ENCODE measurements at regions not wholly inside any gene's neighbourhood (a gene's known extent, or its start where the extent isn't known, plus 50 kb on each side); places are given as distances from the start of the nearest gene placed in this dataset.

- Histone ChIP-seq H2BK120ac (ENCODE audit: low read depth, low read length) (no peak overlapping the region), H3K14ac (ENCODE audit: low read length in 2 of 2) (no peak overlapping the region), H3K79me1 (replicated peaks; ENCODE audit: low read length, poor library complexity, severe bottlenecking) (no peaks in the 10 kb centered on the region), H2BK5ac (ENCODE audit: low read depth, low read length, poor library complexity, severe bottlenecking) (no peak overlapping the region), H3K9ac (ENCODE audit: low read length) (peak overlapping the region; percentile 33), H3K18ac (ENCODE audit: low read depth in 1 of 2, low read length in 2 of 2) (peak overlapping the region in 1 of 2 experiments; percentile 88), H3K9me3 (ENCODE audit: control insufficient read depth, low read length) (no peaks in the 10 kb centered on the region), H3K4me2 (ENCODE audit: low read length, poor library complexity, severe bottlenecking) (no peak overlapping the region), H2AFZ (ENCODE audit: low read depth, low read length) (no peak overlapping the region), H4K8ac (ENCODE audit: low read length) (peak overlapping the region; percentile 87), H3K23ac (ENCODE audit: low read length in 2 of 2) (no peak overlapping the region), H3K4me3 (ENCODE audit: insufficient read depth in 1 of 2, low read depth in 1 of 2, low read length in 2 of 2) (no peak overlapping the region), H3K27ac (ENCODE audit: low read length, poor library complexity, severe bottlenecking) (no peak overlapping the region), H2AK5ac (ENCODE audit: low read length, severe bottlenecking) (no peak overlapping the region), H3K36me3 (ENCODE audit: control insufficient read depth in 1 of 2, insufficient read depth in 2 of 2, low read depth in 1 of 2, low read length in 2 of 2) (no peaks in the 10 kb centered on the region), H3K4me1 (ENCODE audit: control insufficient read depth, insufficient read depth, low read depth, low read length) (peaks cover 8% of the 10 kb centered on the region), H2BK15ac (ENCODE audit: low read depth, poor library complexity, severe bottlenecking) (no peak overlapping the region), H3K27me3 (ENCODE audit: control insufficient read depth in 1 of 2, insufficient read depth in 1 of 2, low read length in 2 of 2) (no peaks in the 10 kb centered on the region), H4K91ac (ENCODE audit: low read length) (peak overlapping the region; percentile 74), H2BK12ac (ENCODE audit: low read length in 2 of 2) (peak overlapping the region; percentile 0 to 86), H3K4ac (ENCODE audit: low read depth in 1 of 2, low read length in 2 of 2) (peak overlapping the region in 1 of 2 experiments; percentile 40)
- peak; percentile 29 for DNase-seq
- 71% methylated on average over 4 of the region's 4 CpGs for WGBS
These were observed 256.4 kb upstream of the TGFBR2 start for GRCh38 chr3:30350011-30350410.

- Histone ChIP-seq H3K79me1 (replicated peaks; ENCODE audit: low read length, poor library complexity, severe bottlenecking) (no peaks in the 10 kb centered on the region), H2BK12ac (ENCODE audit: low read length in 2 of 2) (no peak overlapping the region), H3K4me2 (ENCODE audit: low read length, poor library complexity, severe bottlenecking) (no peak overlapping the region), H3K4me1 (ENCODE audit: control insufficient read depth, insufficient read depth, low read depth, low read length) (peaks cover 8% of the 10 kb centered on the region), H3K4me3 (ENCODE audit: insufficient read depth in 1 of 2, low read depth in 1 of 2, low read length in 2 of 2) (no peak overlapping the region), H3K9me3 (ENCODE audit: control insufficient read depth, low read length) (no peaks in the 10 kb centered on the region), H3K36me3 (ENCODE audit: control insufficient read depth in 1 of 2, insufficient read depth in 2 of 2, low read depth in 1 of 2, low read length in 2 of 2) (no peaks in the 10 kb centered on the region), H2BK120ac (ENCODE audit: low read depth, low read length) (no peak overlapping the region), H2AFZ (ENCODE audit: low read depth, low read length) (no peak overlapping the region), H3K18ac (ENCODE audit: low read depth in 1 of 2, low read length in 2 of 2) (no peak overlapping the region), H3K9ac (ENCODE audit: low read length) (no peak overlapping the region), H4K91ac (ENCODE audit: low read length) (no peak overlapping the region), H3K23ac (ENCODE audit: low read length in 2 of 2) (no peak overlapping the region), H2BK5ac (ENCODE audit: low read depth, low read length, poor library complexity, severe bottlenecking) (no peak overlapping the region), H2AK5ac (ENCODE audit: low read length, severe bottlenecking) (no peak overlapping the region), H3K27ac (ENCODE audit: low read length, poor library complexity, severe bottlenecking) (no peak overlapping the region), H3K27me3 (ENCODE audit: control insufficient read depth in 1 of 2, insufficient read depth in 1 of 2, low read length in 2 of 2) (no peaks in the 10 kb centered on the region), H3K4ac (ENCODE audit: low read depth in 1 of 2, low read length in 2 of 2) (no peak overlapping the region), H3K14ac (ENCODE audit: low read length in 2 of 2) (no peak overlapping the region), H2BK15ac (ENCODE audit: low read depth, poor library complexity, severe bottlenecking) (no peak overlapping the region), H4K8ac (ENCODE audit: low read length) (no peak overlapping the region)
- 100% methylated on average over 1 of the region's 2 CpGs for WGBS
- DNase-seq = no peak
These were observed 255.5 kb upstream of the TGFBR2 start for GRCh38 chr3:30350901-30351300.

DNA sequence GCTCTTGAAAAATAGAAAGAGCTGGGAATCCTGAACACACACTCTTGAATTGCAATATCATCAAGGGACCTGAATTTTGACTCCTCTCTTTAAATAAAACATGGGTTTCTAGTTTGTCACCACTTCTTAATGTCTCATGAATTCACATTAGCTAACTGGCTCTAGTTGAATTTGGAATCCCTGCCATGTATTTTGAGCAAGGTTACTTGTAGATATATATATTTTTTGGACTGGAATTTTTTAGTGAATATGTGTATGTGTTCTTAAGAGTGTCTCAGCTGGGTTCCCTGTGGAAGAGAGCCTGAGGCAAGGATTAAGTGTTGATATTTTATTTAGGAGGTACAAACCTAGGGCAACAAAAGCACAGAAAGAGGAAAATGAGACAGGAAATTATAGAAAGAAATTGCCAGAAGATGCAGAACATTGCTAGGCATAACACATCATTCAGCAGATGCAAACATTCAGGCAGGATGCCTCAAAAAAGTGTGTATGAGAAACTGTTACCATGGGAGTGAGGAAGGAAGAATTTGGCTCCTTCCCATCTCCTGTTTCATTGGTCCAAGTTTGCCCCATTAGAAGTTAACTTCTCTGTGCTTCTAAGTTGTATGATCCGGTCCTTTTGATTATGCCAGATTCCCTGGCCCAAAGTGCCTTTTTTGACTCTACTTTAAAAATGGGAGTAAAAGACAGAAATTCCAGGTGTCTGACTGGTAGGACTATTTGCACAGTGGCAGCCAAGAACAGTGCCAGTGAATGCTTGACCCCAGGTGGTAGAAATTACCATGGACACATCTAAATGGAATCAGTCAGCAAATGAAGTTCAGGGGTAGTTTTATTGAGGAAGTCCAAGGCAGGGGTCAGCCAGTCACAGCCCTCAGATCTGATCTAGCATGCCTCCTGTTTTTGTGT, 253.7 kb upstream of the TGFBR2 start:
- Histone ChIP-seq H3K36me3 (ENCODE audit: control insufficient read depth in 1 of 2, insufficient read depth in 2 of 2, low read depth in 1 of 2, low read length in 2 of 2) (no peaks in the 10 kb centered on the region), H3K14ac (ENCODE audit: low read length in 2 of 2) (no peak overlapping the region), H2BK15ac (ENCODE audit: low read depth, poor library complexity, severe bottlenecking) (no peak overlapping the region), H3K9me3 (ENCODE audit: control insufficient read depth, low read length) (no peaks in the 10 kb centered on the region), H2AFZ (ENCODE audit: low read depth, low read length) (no peak overlapping the region), H3K4me1 (ENCODE audit: control insufficient read depth, insufficient read depth, low read depth, low read length) (peaks cover 12% of the 10 kb centered on the region), H3K79me1 (replicated peaks; ENCODE audit: low read length, poor library complexity, severe bottlenecking) (no peaks in the 10 kb centered on the region), H2BK12ac (ENCODE audit: low read length in 2 of 2) (no peak overlapping the region), H2BK120ac (ENCODE audit: low read depth, low read length) (no peak overlapping the region), H3K27me3 (ENCODE audit: control insufficient read depth in 1 of 2, insufficient read depth in 1 of 2, low read length in 2 of 2) (no peaks in the 10 kb centered on the region), H4K91ac (ENCODE audit: low read length) (no peak overlapping the region), H2AK5ac (ENCODE audit: low read length, severe bottlenecking) (peak overlapping the region; percentile 29), H3K27ac (ENCODE audit: low read length, poor library complexity, severe bottlenecking) (no peak overlapping the region), H3K23ac (ENCODE audit: low read length in 2 of 2) (no peak overlapping the region), H3K4me2 (ENCODE audit: low read length, poor library complexity, severe bottlenecking) (no peak overlapping the region), H3K18ac (ENCODE audit: low read depth in 1 of 2, low read length in 2 of 2) (peak overlapping the region in 1 of 2 experiments; percentile 55), H3K4ac (ENCODE audit: low read depth in 1 of 2, low read length in 2 of 2) (peak overlapping the region in 1 of 2 experiments; percentile 67), H3K9ac (ENCODE audit: low read length) (peak overlapping the region; percentile 5), H3K4me3 (ENCODE audit: insufficient read depth in 1 of 2, low read depth in 1 of 2, low read length in 2 of 2) (no peak overlapping the region), H4K8ac (ENCODE audit: low read length) (no peak overlapping the region), H2BK5ac (ENCODE audit: low read depth, low read length, poor library complexity, severe bottlenecking) (no peak overlapping the region)
- DNase-seq = no peak
- 100% methylated on average over 1 of the region's 1 CpG for WGBS

DNA sequence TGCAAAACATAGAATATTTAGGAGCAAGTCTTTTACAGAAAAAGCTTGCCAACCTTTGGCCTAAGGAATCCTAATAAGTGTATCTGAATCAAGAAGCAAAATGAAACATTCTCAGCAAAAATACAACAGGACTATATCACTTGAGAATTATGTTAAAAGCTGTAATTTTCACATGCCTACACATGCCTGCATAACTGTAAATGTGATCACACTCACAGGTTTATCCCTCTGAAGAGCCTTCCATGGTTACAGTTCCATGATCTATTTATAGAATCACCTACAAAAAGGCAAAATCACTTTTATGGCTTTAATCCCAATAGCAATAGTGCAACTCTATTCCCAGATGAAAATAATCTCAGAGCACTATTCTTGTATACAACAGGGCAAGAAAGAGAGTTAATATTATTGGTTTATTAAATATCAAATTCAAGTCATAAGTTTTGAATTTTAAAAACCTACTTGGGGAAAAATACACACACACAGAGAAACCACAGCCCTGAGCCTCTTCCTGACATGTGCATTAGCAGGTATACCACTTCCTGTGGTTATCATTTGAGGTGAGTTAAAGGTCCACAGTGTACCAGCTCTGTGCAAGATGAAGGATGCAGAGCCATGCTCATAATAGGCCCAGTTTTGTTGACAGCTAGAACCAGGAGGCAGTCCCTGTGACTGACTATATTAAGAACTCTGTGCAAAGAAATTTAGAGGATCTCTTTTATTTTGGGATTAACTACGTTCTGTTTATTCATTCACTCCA, 252.5 kb upstream of the TGFBR2 start:
- Histone ChIP-seq H2AK5ac (ENCODE audit: low read length, severe bottlenecking) (peak overlapping the region; percentile 64), H2BK12ac (ENCODE audit: low read length in 2 of 2) (no peak overlapping the region), H4K91ac (ENCODE audit: low read length) (no peak overlapping the region), H3K18ac (ENCODE audit: low read depth in 1 of 2, low read length in 2 of 2) (no peak overlapping the region), H3K4me2 (ENCODE audit: low read length, poor library complexity, severe bottlenecking) (no peak overlapping the region), H3K23ac (ENCODE audit: low read length in 2 of 2) (no peak overlapping the region), H3K4me3 (ENCODE audit: insufficient read depth in 1 of 2, low read depth in 1 of 2, low read length in 2 of 2) (no peak overlapping the region), H2BK120ac (ENCODE audit: low read depth, low read length) (no peak overlapping the region), H2BK5ac (ENCODE audit: low read depth, low read length, poor library complexity, severe bottlenecking) (no peak overlapping the region), H3K36me3 (ENCODE audit: control insufficient read depth in 1 of 2, insufficient read depth in 2 of 2, low read depth in 1 of 2, low read length in 2 of 2) (no peaks in the 10 kb centered on the region), H2AFZ (ENCODE audit: low read depth, low read length) (no peak overlapping the region), H3K27me3 (ENCODE audit: control insufficient read depth in 1 of 2, insufficient read depth in 1 of 2, low read length in 2 of 2) (no peaks in the 10 kb centered on the region), H3K14ac (ENCODE audit: low read length in 2 of 2) (no peak overlapping the region), H4K8ac (ENCODE audit: low read length) (no peak overlapping the region), H2BK15ac (ENCODE audit: low read depth, poor library complexity, severe bottlenecking) (no peak overlapping the region), H3K9ac (ENCODE audit: low read length) (no peak overlapping the region), H3K4ac (ENCODE audit: low read depth in 1 of 2, low read length in 2 of 2) (peak overlapping the region in 1 of 2 experiments; percentile 59), H3K27ac (ENCODE audit: low read length, poor library complexity, severe bottlenecking) (no peak overlapping the region), H3K9me3 (ENCODE audit: control insufficient read depth, low read length) (no peaks in the 10 kb centered on the region), H3K4me1 (ENCODE audit: control insufficient read depth, insufficient read depth, low read depth, low read length) (peaks cover 12% of the 10 kb centered on the region), H3K79me1 (replicated peaks; ENCODE audit: low read length, poor library complexity, severe bottlenecking) (no peaks in the 10 kb centered on the region)
- DNase-seq = no peak
- WGBS = 92% methylated on average over 1 of the region's 1 CpG
